Uterus (tissue), 2 donors: ENCODE measurements at regions not wholly inside any gene's neighbourhood (a gene's known extent, or its start where the extent isn't known, plus 50 kb on each side); places are given as distances from the start of the nearest gene placed in this dataset.

ENCODE experiments used
- CTCF ChIP-seq, 4 experiments: fragments of 200-600 bp in 2 of 4; fragments of 450-650 bp in 2 of 4; sonication (generic) in 2 of 4; IDR thresholded peaks; one replicate each; pipeline ENCODE4 v1.5.1; 2016 to 2019; ENCODE audit warnings: antibody characterized with exemption in 4 of 4, mild to moderate bottlenecking in 2 of 4, moderate library complexity in 1 of 4
- POLR2A ChIP-seq, 2 donors: fragments of 450-650 bp; IDR thresholded peaks; one replicate each; pipeline ENCODE4 v1.6.1; 2016; ENCODE audit warnings: antibody characterized with exemption in 2 of 2, mild to moderate bottlenecking in 1 of 2, moderate library complexity in 1 of 2

DNA sequence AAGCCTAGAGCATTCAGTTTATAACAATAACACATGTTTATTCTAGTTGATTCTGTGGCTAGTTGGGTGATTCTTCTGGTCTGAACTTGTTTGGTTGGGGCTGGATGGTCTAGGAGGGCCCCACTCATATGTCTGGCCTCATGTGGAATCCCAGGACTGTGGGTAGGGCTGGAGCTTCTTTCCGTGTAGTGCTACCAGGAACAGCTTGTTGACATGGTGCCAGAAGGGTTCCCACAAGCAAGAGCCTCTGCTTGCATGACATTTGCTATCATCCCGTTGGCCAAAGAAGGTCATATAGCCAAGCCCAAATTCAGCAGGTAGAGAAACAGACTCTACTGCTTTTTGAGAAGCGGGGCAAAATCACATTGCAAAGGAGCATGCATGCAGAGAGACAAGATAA is 67.6 kb upstream of the PPP2R5A start:
- no peak for TF ChIP-seq CTCF (IDR thresholded peaks at IDR 0.05)
- TF ChIP-seq POLR2A (IDR thresholded peaks at IDR 0.05): no peak
